GM23248 (cell line): ENCODE measurements at regions not wholly inside any gene's neighbourhood (a gene's known extent, or its start where the extent isn't known, plus 50 kb on each side); places are given as distances from the start of the nearest gene placed in this dataset.
A peak's percentile ranks its signal among the peaks of the same experiment; 100 is the strongest.

ENCODE experiments used
- DNase-seq: peaks from one replicate; pipeline ENCODE4 v3.0.0-alpha.2; 2015
- H2AFZ ChIP-seq: fragments of 200-600 bp; sonication (generic); 2 replicates; pipeline ENCODE4 v1.6.1; 2016; ENCODE audit warnings: antibody characterized with exemption
- H3F3A ChIP-seq: fragments of 200-600 bp; sonication (generic); 2 replicates; pipeline ENCODE4 v1.6.1; 2016; ENCODE audit warnings: mild to moderate bottlenecking, antibody characterized with exemption, mixed run types; ENCODE audit not compliant: insufficient read depth
- H3K27ac ChIP-seq: fragments of 200-600 bp; sonication (generic); 2 replicates; pipeline ENCODE4 v1.5.1; 2016; ENCODE audit warnings: mild to moderate bottlenecking
- H3K27me3 ChIP-seq: fragments of 200-600 bp; sonication (generic); replicated peaks from 2 replicates; pipeline ENCODE4 v1.6.1; 2016; ENCODE audit warnings: mild to moderate bottlenecking; ENCODE audit not compliant: insufficient read depth
- H3K36me3 ChIP-seq: fragments of 200-600 bp; sonication (generic); 2 replicates; pipeline ENCODE4 v1.6.1; 2016; ENCODE audit warnings: low read depth, mild to moderate bottlenecking
- H3K4me1 ChIP-seq: fragments of 200-600 bp; sonication (generic); 2 replicates; pipeline ENCODE4 v1.6.1; 2016; ENCODE audit warnings: mild to moderate bottlenecking; ENCODE audit not compliant: insufficient read depth
- H3K4me2 ChIP-seq: fragments of 200-600 bp; sonication (generic); one replicate; pipeline ENCODE4 v1.6.1; 2016; ENCODE audit warnings: mild to moderate bottlenecking; ENCODE audit not compliant: unreplicated experiment
- H3K4me3 ChIP-seq: fragments of 200-600 bp; sonication (generic); 2 replicates; pipeline ENCODE4 v1.5.1; 2016; ENCODE audit warnings: mild to moderate bottlenecking
- H3K79me2 ChIP-seq: fragments of 200-600 bp; sonication (generic); 2 replicates; pipeline ENCODE4 v1.6.1; 2016; ENCODE audit warnings: mild to moderate bottlenecking; ENCODE audit not compliant: insufficient read depth
- H3K9ac ChIP-seq: fragments of 200-600 bp; sonication (generic); 2 replicates; pipeline ENCODE4 v1.6.1; 2016; ENCODE audit warnings: mild to moderate bottlenecking
- H3K9me2 ChIP-seq: fragments of 200-600 bp; sonication (generic); 2 replicates; pipeline ENCODE4 v1.6.1; 2016; ENCODE audit warnings: mixed run types, mild to moderate bottlenecking, moderate library complexity; ENCODE audit not compliant: insufficient read depth
- H3K9me3 ChIP-seq: fragments of 200-600 bp; sonication (generic); one replicate; pipeline ENCODE4 v1.6.1; 2017; ENCODE audit warnings: low read depth
- H4K20me1 ChIP-seq: fragments of 200-600 bp; sonication (generic); 2 replicates; pipeline ENCODE4 v1.6.0; 2016; ENCODE audit not compliant: insufficient read depth
- EZH2 ChIP-seq: fragments of 200-600 bp; sonication (generic); IDR thresholded peaks from 2 replicates; pipeline ENCODE4 v1.6.1; 2018; ENCODE audit warnings: antibody characterized with exemption, mild to moderate bottlenecking; ENCODE audit not compliant: insufficient read depth, poor library complexity, severe bottlenecking
- EZH2phosphoT487 ChIP-seq: fragments of 200-600 bp; sonication (generic); IDR thresholded peaks from 2 replicates; pipeline ENCODE4 v1.6.1; 2018; ENCODE audit warnings: antibody characterized with exemption, moderate library complexity, mild to moderate bottlenecking, low read depth; ENCODE audit not compliant: insufficient read depth
- WGBS, 2 experiments: methylation state at CpG; one replicate each; pipeline ENCODE4 v1.1.6; 2015 to 2017; ENCODE audit warnings: low lambda C conversion rate in 2 of 2, low coverage in 1 of 2; ENCODE audit errors: missing lambda C conversion rate in 2 of 2; 5-methylcytosine and 5-hydroxymethylcytosine counted together
- in situ Hi-C: fragments of 300-500 bp; cut with MboI; formaldehyde crosslinking; loops from 2 replicates; pipeline ENCODE4 v1.15.0; 2020

- Histone ChIP-seq H3K4me1 (peaks cover 9% of the 10 kb centered on the region), H3K27me3 (no peaks in the 10 kb centered on the region), H4K20me1 (no peaks in the 10 kb centered on the region), H3F3A (peaks cover 10% of the 10 kb centered on the region), H3K79me2 (no peaks in the 10 kb centered on the region), H3K27ac (no peak overlapping the region), H3K36me3 (no peaks in the 10 kb centered on the region), H3K9ac (no peak overlapping the region), H3K9me3 (no peaks in the 10 kb centered on the region), H3K9me2 (no peaks in the 10 kb centered on the region), H2AFZ (no peak overlapping the region), H3K4me2 (no peak overlapping the region), H3K4me3 (no peak overlapping the region)
- WGBS, 2 experiments: 94 to 96% methylated on average over 10 of the region's 10 CpGs
- no peak for DNase-seq
- TF ChIP-seq EZH2phosphoT487 (no peak), EZH2 (no peak)
- in situ Hi-C loops: no loop called here
Measured at GRCh38 chr9:759983-760736, 81.3 kb upstream of the DMRT1 start.

GRCh38 chr9:761176-761792, 80.2 kb upstream of the DMRT1 start:
- in situ Hi-C loops: no loop called here
- DNase-seq: peak; percentile 35
- Histone ChIP-seq H3K9ac (no peak overlapping the region), H2AFZ (no peak overlapping the region), H3K36me3 (no peaks in the 10 kb centered on the region), H3K79me2 (no peaks in the 10 kb centered on the region), H3K9me2 (no peaks in the 10 kb centered on the region), H3K27me3 (0 out of 2 replicates have a peak, but pooled peaks cover 6% of the 10 kb centered on the region), H3K4me1 (no peaks in the 10 kb centered on the region), H3K27ac (no peak overlapping the region), H3F3A (peaks cover under 1% of the 10 kb centered on the region; the same call in 1 of the 2 replicates), H3K9me3 (no peaks in the 10 kb centered on the region), H3K4me3 (no peak overlapping the region), H4K20me1 (no peaks in the 10 kb centered on the region), H3K4me2 (no peak overlapping the region)
- WGBS, 2 experiments: 60 to 65% methylated on average over 7 of the region's 7 CpGs
- TF ChIP-seq EZH2phosphoT487 (no peak), EZH2 (no peak)

- 81 to 84% methylated on average over 13 of the region's 13 CpGs for WGBS, 2 experiments
- H3K9me2 ChIP-seq: no peaks in the 10 kb centered on the region
Measured at GRCh38 chr9:761793-762560, 79.5 kb upstream of the DMRT1 start.

GRCh38 chr9:763692-764091, 77.8 kb upstream of the DMRT1 start:
- Histone ChIP-seq H3K9me3 (no peaks in the 10 kb centered on the region), H4K20me1 (no peaks in the 10 kb centered on the region), H2AFZ (peak overlapping the region; percentile 80), H3K27ac (no peak overlapping the region), H3F3A (no peaks in the 10 kb centered on the region), H3K79me2 (no peaks in the 10 kb centered on the region), H3K4me2 (peak overlapping the region; percentile 58), H3K9me2 (no peaks in the 10 kb centered on the region), H3K4me1 (no peaks in the 10 kb centered on the region), H3K4me3 (peak overlapping the region; percentile 64), H3K27me3 (0 out of 2 replicates have a peak, but pooled peaks cover 12% of the 10 kb centered on the region), H3K9ac (no peak overlapping the region), H3K36me3 (no peaks in the 10 kb centered on the region)
- DNase-seq: no peak
- WGBS, 2 experiments: 49 to 50% methylated on average over 6 of the region's 6 CpGs
- TF ChIP-seq EZH2phosphoT487 (no peak), EZH2 (no peak)
- in situ Hi-C loops: no loop called here

More at GRCh38 chr9:761793-762560, 79.5 kb upstream of the DMRT1 start:
- H3K9ac ChIP-seq: no peak overlapping the region
- H3K4me3 ChIP-seq: no peak overlapping the region
- no peak for DNase-seq
- H3K27ac ChIP-seq: no peak overlapping the region
- no peak overlapping the region for H3K4me2 ChIP-seq
- in situ Hi-C loops: no loop called here
- TF ChIP-seq EZH2 (no peak), EZH2phosphoT487 (no peak)
- no peaks in the 10 kb centered on the region for H3F3A ChIP-seq
- 0 out of 2 replicates have a peak, but pooled peaks cover 6% of the 10 kb centered on the region for H3K27me3 ChIP-seq
- H3K79me2 ChIP-seq: no peaks in the 10 kb centered on the region
- H3K36me3 ChIP-seq: no peaks in the 10 kb centered on the region
- H2AFZ ChIP-seq: no peak overlapping the region
- H3K9me3 ChIP-seq: no peaks in the 10 kb centered on the region
- no peaks in the 10 kb centered on the region for H3K4me1 ChIP-seq
- H4K20me1 ChIP-seq: no peaks in the 10 kb centered on the region
